ENCODE measurements at regions not wholly inside any gene's neighbourhood (a gene's known extent, or its start where the extent isn't known, plus 50 kb on each side); places are given as distances from the start of the nearest gene placed in this dataset.

GRCh38 chr13:55613429-55614187 lies 1527.1 kb upstream of the PRR20A start:
- TF ChIP-seq CTCF (IDR thresholded peaks at IDR 0.05) (no peak), POLR2A (IDR thresholded peaks at IDR 0.05) (no peak)

Data from thyroid gland (tissue), 4 donors.